Tibial artery (tissue), 4 donors: ENCODE measurements at regions not wholly inside any gene's neighbourhood (a gene's known extent, or its start where the extent isn't known, plus 50 kb on each side); places are given as distances from the start of the nearest gene placed in this dataset.

Experiments
- DNase-seq, 2 donors: peaks; one replicate each; pipeline ENCODE4 v3.0.0-alpha.2; 2019
- H3K27ac ChIP-seq, 2 donors: fragments of 200-600 bp; sonication (generic) in 1 of 2; 1 replicate in 1 of 2; 2 replicates in 1 of 2; pipeline ENCODE4 v1.5.1; 2018 to 2019; ENCODE audit warnings: mild to moderate bottlenecking in 1 of 2
- H3K27me3 ChIP-seq, 2 donors: fragments of 200-600 bp; sonication (generic) in 1 of 2; one replicate each; pipeline versions ENCODE4 v1.5.1 to v1.6.0; 2016 to 2019
- H3K36me3 ChIP-seq, 3 donors: fragments of 200-600 bp; sonication (generic) in 2 of 3; one replicate each; pipeline ENCODE4 v1.5.1; 2016 to 2019; ENCODE audit warnings: mild to moderate bottlenecking in 2 of 3
- H3K4me1 ChIP-seq, 4 donors: fragments of 200-600 bp; sonication (generic) in 2 of 4; 1 replicate in 3 of 4; 2 replicates in 1 of 4; pipeline ENCODE4 v1.5.1; 2016 to 2019
- H3K4me3 ChIP-seq, 2 donors: fragments of 200-600 bp; sonication (generic) in 1 of 2; 1 replicate in 1 of 2; 2 replicates in 1 of 2; pipeline ENCODE4 v1.5.1; 2018 to 2019; ENCODE audit warnings: mild to moderate bottlenecking in 2 of 2
- H3K9me3 ChIP-seq, 3 donors: fragments of 200-600 bp; sonication (generic) in 1 of 3; one replicate each; pipeline ENCODE4 v1.5.1; 2016 to 2019
- CTCF ChIP-seq, 2 experiments: fragments of 200-600 bp in 1 of 2; fragments of 450-650 bp in 1 of 2; IDR thresholded peaks; one replicate each; pipeline ENCODE4 v1.5.1; 2017 to 2019; ENCODE audit warnings: antibody characterized with exemption in 2 of 2, mild to moderate bottlenecking in 1 of 2, moderate library complexity in 1 of 2
- intact Hi-C: fragments of 100-400 bp; cut with DNase I; formaldehyde crosslinking; loops from one replicate; pipeline ENCODE4 v1.15.0; 2023; ENCODE audit warnings: low total_unique reads

DNA sequence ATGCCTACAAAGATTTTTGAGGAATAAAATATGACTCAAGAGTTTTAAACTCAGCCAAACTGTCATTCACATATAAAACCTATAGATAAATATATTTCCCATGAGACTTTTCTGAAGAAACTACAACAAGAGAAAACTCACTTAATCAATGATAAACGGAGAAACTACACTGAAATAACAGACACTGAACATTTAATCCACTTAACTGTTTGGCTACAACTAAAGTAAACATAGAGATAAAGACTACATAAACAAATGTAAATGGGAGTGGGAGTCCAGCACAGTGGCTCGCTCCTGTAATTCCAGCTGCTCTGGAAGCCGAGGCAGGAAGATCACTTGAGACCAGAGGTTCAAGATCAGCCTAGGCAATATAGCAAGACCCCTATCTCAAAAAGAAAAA lies 79.2 kb downstream of the MEX3B start:
- TF ChIP-seq CTCF (IDR thresholded peaks at IDR 0.05), result no peak
- H3K27me3 ChIP-seq, result no peaks in the 10 kb centered on the region
- no peak overlapping the region for H3K4me3 ChIP-seq
- no peaks in the 10 kb centered on the region for H3K9me3 ChIP-seq
- H3K36me3 ChIP-seq, result no peaks in the 10 kb centered on the region
- no peaks in the 10 kb centered on the region for H3K4me1 ChIP-seq
- no peak for DNase-seq
- H3K27ac ChIP-seq, result no peak overlapping the region
- intact Hi-C loops, result no loop called here

DNA sequence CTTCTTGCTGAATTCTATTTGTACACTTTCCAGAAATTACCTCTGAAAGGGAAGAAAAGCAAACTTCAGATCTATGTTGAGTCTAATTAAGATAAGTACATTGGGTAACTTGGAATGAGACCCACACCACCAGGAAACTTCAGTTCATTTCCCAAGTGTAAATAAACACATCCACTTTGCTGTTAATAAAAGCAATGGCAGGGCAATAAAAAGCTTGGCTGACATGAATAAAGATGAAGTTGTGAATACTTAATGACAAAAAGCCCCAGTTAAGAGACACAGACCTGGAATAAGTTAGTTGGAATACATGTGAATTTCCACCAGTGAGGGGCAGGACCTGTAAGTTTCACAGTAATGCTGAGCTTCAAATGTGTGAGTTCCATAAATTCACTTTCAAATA lies 83.3 kb downstream of the MEX3B start:
- H3K4me1 ChIP-seq, result no peaks in the 10 kb centered on the region
- TF ChIP-seq CTCF (IDR thresholded peaks at IDR 0.05), result no peak

DNA sequence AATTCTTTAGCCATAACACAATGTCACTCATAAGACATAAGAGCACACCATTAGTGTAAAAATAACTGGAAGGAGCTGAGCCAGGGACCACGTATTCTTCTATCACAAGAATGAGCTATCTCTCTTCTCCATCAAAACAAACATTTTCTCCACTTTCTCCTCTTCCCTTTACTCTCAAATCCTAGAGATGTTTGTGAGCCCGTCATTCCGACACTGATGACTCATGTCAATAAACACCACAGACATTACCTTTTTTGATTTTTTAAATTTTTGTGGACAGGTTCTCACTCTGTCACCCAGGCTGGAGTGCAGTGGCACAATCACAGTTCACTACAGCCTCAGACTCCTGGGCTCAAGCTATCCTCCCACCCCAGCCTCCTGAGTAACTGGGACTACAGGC lies 86.6 kb downstream of the MEX3B start:
- no peaks in the 10 kb centered on the region for H3K36me3 ChIP-seq
- H3K4me3 ChIP-seq, result no peak overlapping the region
- H3K4me1 ChIP-seq, result peaks cover 0 to 12% (median 0%) of the 10 kb centered on the region in 4 donors
- DNase-seq, result no peak
- H3K27me3 ChIP-seq, result no peaks in the 10 kb centered on the region
- no peak overlapping the region for H3K27ac ChIP-seq
- intact Hi-C loops, result no loop called here
- H3K9me3 ChIP-seq, result no peaks in the 10 kb centered on the region
- TF ChIP-seq CTCF (IDR thresholded peaks at IDR 0.05), result no peak

More for the DNA sequence above, 83.3 kb downstream of the MEX3B start:
- H3K4me3 ChIP-seq, result no peak overlapping the region
- no peaks in the 10 kb centered on the region for H3K36me3 ChIP-seq
- no peaks in the 10 kb centered on the region for H3K27me3 ChIP-seq
- no peaks in the 10 kb centered on the region for H3K9me3 ChIP-seq
- H3K27ac ChIP-seq, result no peak overlapping the region
- no peak for DNase-seq
- intact Hi-C loops, result no loop called here

- no peak for TF ChIP-seq CTCF (IDR thresholded peaks at IDR 0.05)
- no peaks in the 10 kb centered on the region for H3K9me3 ChIP-seq
- intact Hi-C loops, result no loop called here
- peaks cover 0 to 12% (median 0%) of the 10 kb centered on the region in 4 donors for H3K4me1 ChIP-seq
- H3K4me3 ChIP-seq, result no peak overlapping the region
- no peak overlapping the region for H3K27ac ChIP-seq
- H3K36me3 ChIP-seq, result no peaks in the 10 kb centered on the region
- DNase-seq, result no peak
- H3K27me3 ChIP-seq, result no peaks in the 10 kb centered on the region
Observed at GRCh38 chr15:81957698-81958097, 88.1 kb downstream of the MEX3B start.

GRCh38 chr15:81955382-81956062 lies 90.3 kb downstream of the MEX3B start:
- no peak for DNase-seq
- H3K27ac ChIP-seq, result no peak overlapping the region
- H3K27me3 ChIP-seq, result no peaks in the 10 kb centered on the region
- no peak for TF ChIP-seq CTCF (IDR thresholded peaks at IDR 0.05)
- H3K36me3 ChIP-seq, result no peaks in the 10 kb centered on the region
- peaks cover 0 to 22% (median 4%) of the 10 kb centered on the region in 4 donors for H3K4me1 ChIP-seq
- no peak overlapping the region for H3K4me3 ChIP-seq
- no peaks in the 10 kb centered on the region for H3K9me3 ChIP-seq
- intact Hi-C loops, result no loop called here
